NT2/D1 (cell line): ENCODE measurements at regions not wholly inside any gene's neighbourhood (a gene's known extent, or its start where the extent isn't known, plus 50 kb on each side); places are given as distances from the start of the nearest gene placed in this dataset.

Experiments used
- YY1 ChIP-seq: IDR thresholded peaks from 2 replicates; pipeline ENCODE4 v1.6.1; 2011; ENCODE audit not compliant: insufficient read length, insufficient read depth
- ZNF274 ChIP-seq: IDR thresholded peaks from 2 replicates; pipeline ENCODE4 v1.6.1; 2011; ENCODE audit warnings: mild to moderate bottlenecking, low read depth, low read length

DNA sequence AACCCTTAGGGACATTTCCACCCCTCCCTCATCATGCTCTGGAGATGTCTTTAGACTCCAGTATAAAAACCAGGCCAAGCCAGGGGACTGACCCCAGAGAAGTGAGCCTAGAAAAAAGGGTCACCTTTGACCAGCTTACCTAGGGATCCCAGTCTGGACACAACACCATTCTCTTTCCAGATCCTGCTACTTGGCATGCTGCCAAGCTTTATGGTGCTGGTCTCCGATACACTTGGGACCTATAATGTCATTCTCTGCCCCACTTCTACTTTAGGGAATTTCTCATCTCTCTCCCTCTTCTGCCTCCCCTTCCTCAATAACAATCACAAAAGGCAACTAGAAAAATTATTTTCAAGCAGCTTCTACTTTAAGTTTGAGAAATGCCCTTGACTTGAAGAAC is 124.4 kb downstream of the LRRN1 start:
- TF ChIP-seq ZNF274 = no peak
- TF ChIP-seq YY1 = no peak
